Transverse colon (tissue), 3 donors: ENCODE measurements at regions not wholly inside any gene's neighbourhood (a gene's known extent, or its start where the extent isn't known, plus 50 kb on each side); places are given as distances from the start of the nearest gene placed in this dataset.

Experiments
- CTCF ChIP-seq, 5 experiments: fragments of 200-600 bp in 3 of 5; fragments of 450-650 bp in 2 of 5; sonication (generic) in 3 of 5; IDR thresholded peaks; 1 replicate in 2 of 5; 2 replicates in 3 of 5; pipeline ENCODE4 v1.5.1; 2016 to 2017; ENCODE audit warnings: antibody characterized with exemption in 5 of 5, inconsistent platforms in 3 of 5, mild to moderate bottlenecking in 2 of 5, moderate library complexity in 1 of 5
- POLR2A ChIP-seq: fragments of 450-650 bp; IDR thresholded peaks from one replicate; pipeline ENCODE4 v1.6.1; 2016; ENCODE audit warnings: antibody characterized with exemption, mild to moderate bottlenecking, moderate library complexity

GRCh38 chr12:127860536-127860935, 406.4 kb upstream of the TMEM132C start:
- no peak for TF ChIP-seq CTCF (IDR thresholded peaks at IDR 0.05)
- no peak for TF ChIP-seq POLR2A
